Hepatocyte (in vitro differentiated cells): ENCODE measurements at regions not wholly inside any gene's neighbourhood (a gene's known extent, or its start where the extent isn't known, plus 50 kb on each side); places are given as distances from the start of the nearest gene placed in this dataset.
"Not testable (repeated sequence)": the region's sequence is repeated elsewhere in the genome, so short reads cannot be mapped to it uniquely, and the experiment has no call there.

Experiments
- DNase-seq: peaks from one replicate; pipeline ENCODE4 v3.0.0-alpha.2; 2016; ENCODE audit warnings: low spot score
- H2AFZ ChIP-seq: fragments of 200-600 bp; sonication (generic); 2 replicates; pipeline ENCODE4 v1.6.0; 2016; ENCODE audit warnings: antibody characterized with exemption, mild to moderate bottlenecking
- H3K27ac ChIP-seq: fragments of 200-600 bp; sonication (generic); 2 replicates; pipeline ENCODE4 v1.5.1; 2016; ENCODE audit warnings: mild to moderate bottlenecking
- H3K27me3 ChIP-seq: fragments of 200-600 bp; sonication (generic); 2 replicates; pipeline ENCODE4 v1.6.1; 2016
- H3K36me3 ChIP-seq: fragments of 200-600 bp; sonication (generic); replicated peaks from 2 replicates; pipeline ENCODE4 v1.5.1; 2016; ENCODE audit warnings: low read depth; ENCODE audit not compliant: insufficient read depth
- H3K4me1 ChIP-seq: fragments of 200-600 bp; sonication (generic); 2 replicates; pipeline ENCODE4 v1.5.1; 2016; ENCODE audit warnings: mild to moderate bottlenecking, moderate library complexity; ENCODE audit not compliant: insufficient read depth
- H3K4me2 ChIP-seq: fragments of 200-600 bp; sonication (generic); 2 replicates; pipeline ENCODE4 v1.6.0; 2016
- H3K4me3 ChIP-seq: fragments of 200-600 bp; sonication (generic); 2 replicates; pipeline ENCODE4 v1.5.1; 2016; ENCODE audit warnings: mild to moderate bottlenecking
- H3K79me2 ChIP-seq: fragments of 200-600 bp; sonication (generic); 2 replicates; pipeline ENCODE4 v1.6.0; 2017; ENCODE audit warnings: mild to moderate bottlenecking
- H3K9me2 ChIP-seq: fragments of 200-600 bp; sonication (generic); replicated peaks from 2 replicates; pipeline ENCODE4 v1.6.0; 2017; ENCODE audit warnings: mild to moderate bottlenecking; ENCODE audit not compliant: insufficient read depth
- H3K9me3 ChIP-seq: fragments of 200-600 bp; sonication (generic); 2 replicates; pipeline ENCODE4 v1.5.1; 2016; ENCODE audit warnings: low read depth, mild to moderate bottlenecking
- H4K20me1 ChIP-seq: fragments of 200-600 bp; sonication (generic); 2 replicates; pipeline ENCODE4 v1.6.0; 2016; ENCODE audit warnings: mild to moderate bottlenecking; ENCODE audit not compliant: insufficient read depth, poor library complexity, severe bottlenecking
- CTCF ChIP-seq: fragments of 200-600 bp; sonication (generic); IDR thresholded peaks from 2 replicates; pipeline ENCODE4 v1.5.1; 2016; ENCODE audit warnings: antibody characterized with exemption, mild to moderate bottlenecking; ENCODE audit not compliant: poor library complexity
- EZH2 ChIP-seq: fragments of 200-600 bp; sonication (generic); IDR thresholded peaks from 2 replicates; pipeline ENCODE4 v1.6.1; 2016; ENCODE audit warnings: antibody characterized with exemption, mild to moderate bottlenecking, borderline replicate concordance
- EZH2phosphoT487 ChIP-seq: fragments of 200-600 bp; sonication (generic); IDR thresholded peaks from one replicate; pipeline ENCODE4 v1.6.1; 2018; ENCODE audit warnings: antibody characterized with exemption, mild to moderate bottlenecking, low read depth, moderate library complexity; ENCODE audit not compliant: unreplicated experiment, severe bottlenecking
- WGBS: methylation state at CpG from one replicate; pipeline ENCODE4 v1.1.6; 2016; ENCODE audit warnings: low lambda C conversion rate; ENCODE audit errors: missing lambda C conversion rate; 5-methylcytosine and 5-hydroxymethylcytosine counted together

- Histone ChIP-seq H2AFZ (no peak overlapping the region), H3K9me2 (no peaks in the 10 kb centered on the region), H3K4me1 (no peaks in the 10 kb centered on the region), H3K9me3 (no peaks in the 10 kb centered on the region), H3K36me3 (no peaks in the 10 kb centered on the region), H3K27me3 (no peaks in the 10 kb centered on the region), H3K27ac (no peak overlapping the region), H3K4me3 (no peak overlapping the region), H4K20me1 (no peaks in the 10 kb centered on the region), H3K79me2 (no peaks in the 10 kb centered on the region), H3K4me2 (no peak overlapping the region)
- WGBS, result 85% methylated on average over 1 of the region's 1 CpG
- no peak for DNase-seq
- TF ChIP-seq CTCF, result no peak
- TF ChIP-seq EZH2phosphoT487, result no peak
- TF ChIP-seq EZH2, result no peak
Measured at GRCh38 chr6:74015427-74015826, 319.4 kb downstream of the CD109 start.

- H3K79me2 ChIP-seq, result no peaks in the 10 kb centered on the region
- H3K4me1 ChIP-seq, result no peaks in the 10 kb centered on the region
- H3K36me3 ChIP-seq, result no peaks in the 10 kb centered on the region
- H3K9me3 ChIP-seq, result no peaks in the 10 kb centered on the region
- TF ChIP-seq EZH2phosphoT487, result no peak
- H3K27ac ChIP-seq, result no peak overlapping the region
- DNase-seq, result no peak
- no peak overlapping the region for H2AFZ ChIP-seq
- WGBS, result 82% methylated on average over 5 of the region's 5 CpGs
- H3K4me3 ChIP-seq, result no peak overlapping the region
- no peaks in the 10 kb centered on the region for H3K9me2 ChIP-seq
- H4K20me1 ChIP-seq, result no peaks in the 10 kb centered on the region
- no peak overlapping the region for H3K4me2 ChIP-seq
- H3K27me3 ChIP-seq, result no peaks in the 10 kb centered on the region
Measured at GRCh38 chr6:74000666-74001490, 304.9 kb downstream of the CD109 start.

- H3K36me3 ChIP-seq, H3K4me1 ChIP-seq, H3K27me3 ChIP-seq, H2AFZ ChIP-seq, DNase-seq, H4K20me1 ChIP-seq, H3K79me2 ChIP-seq, H3K9me2 ChIP-seq, H3K9me3 ChIP-seq, H3K4me2 ChIP-seq, H3K4me3 ChIP-seq, H3K27ac ChIP-seq: not testable (repeated sequence)
- WGBS, result 95% methylated on average over 23 of the region's 30 CpGs
Measured at GRCh38 chr6:73990609-73991238, 294.7 kb downstream of the CD109 start.

GRCh38 chr6:73989428-73989827, 293.4 kb downstream of the CD109 start:
- Histone ChIP-seq H3K79me2 (no peaks in the 10 kb centered on the region), H3K27me3 (no peaks in the 10 kb centered on the region), H4K20me1 (no peaks in the 10 kb centered on the region), H3K9me3 (no peaks in the 10 kb centered on the region), H2AFZ (no peak overlapping the region), H3K4me1 (no peaks in the 10 kb centered on the region), H3K4me2 (no peak overlapping the region), H3K9me2 (no peaks in the 10 kb centered on the region), H3K4me3 (no peak overlapping the region), H3K27ac (no peak overlapping the region), H3K36me3 (no peaks in the 10 kb centered on the region)
- DNase-seq, result no peak
- TF ChIP-seq CTCF (no peak), EZH2 (no peak), EZH2phosphoT487 (no peak)
- WGBS, result 83% methylated on average over 3 of the region's 3 CpGs
